ENCODE measurements at regions not wholly inside any gene's neighbourhood (a gene's known extent, or its start where the extent isn't known, plus 50 kb on each side); places are given as distances from the start of the nearest gene placed in this dataset.

- DNase-seq, result no peak
Observed at GRCh38 chr11:130749216-130749615, 167.1 kb downstream of the SNX19 start.

- no peak for DNase-seq
Observed at GRCh38 chr11:130760515-130761125, 155.7 kb downstream of the SNX19 start.

GRCh38 chr11:130761560-130762220 is 154.6 kb downstream of the SNX19 start:
- DNase-seq, result no peak

- peak; percentile 60 for DNase-seq
Observed at GRCh38 chr11:130762638-130763037, 153.6 kb downstream of the SNX19 start.

- no peak for DNase-seq
Observed at GRCh38 chr11:130763087-130763980, 152.9 kb downstream of the SNX19 start.

- no peak for DNase-seq
Observed at GRCh38 chr11:130765406-130765805, 150.9 kb downstream of the SNX19 start.

- no peak for DNase-seq
Observed at GRCh38 chr11:130765951-130766649, 150.2 kb downstream of the SNX19 start.

GRCh38 chr11:130766650-130767565 is 149.4 kb downstream of the SNX19 start:
- DNase-seq, result no peak

- no peak for DNase-seq
Observed at GRCh38 chr11:130769782-130770535, 146.3 kb downstream of the SNX19 start.

- no peak for DNase-seq
Observed at GRCh38 chr11:130771708-130772107, 144.6 kb downstream of the SNX19 start.

GRCh38 chr11:130772266-130773227 is 143.7 kb downstream of the SNX19 start:
- no peak for DNase-seq

GRCh38 chr11:130773244-130773820 is 142.9 kb downstream of the SNX19 start:
- DNase-seq, result no peak

- no peak for DNase-seq
Observed at GRCh38 chr11:130774703-130775102, 141.6 kb downstream of the SNX19 start.

GRCh38 chr11:130775306-130776060 is 140.8 kb downstream of the SNX19 start:
- no peak for DNase-seq

- DNase-seq, result no peak
Observed at GRCh38 chr11:130776061-130776419, 140.2 kb downstream of the SNX19 start.

GRCh38 chr11:130778026-130778425 is 138.3 kb downstream of the SNX19 start:
- DNase-seq, result no peak

GRCh38 chr11:130778705-130779104 is 137.6 kb downstream of the SNX19 start:
- DNase-seq, result no peak

- no peak for DNase-seq
Observed at GRCh38 chr11:130779267-130779666, 137.0 kb downstream of the SNX19 start.

- DNase-seq, result no peak
Observed at GRCh38 chr11:130779943-130780342, 136.3 kb downstream of the SNX19 start.

Data from NCI-H1092 (cell line).